ENCODE measurements at regions not wholly inside any gene's neighbourhood (a gene's known extent, or its start where the extent isn't known, plus 50 kb on each side); places are given as distances from the start of the nearest gene placed in this dataset.
A peak's percentile ranks its signal among the peaks of the same experiment; 100 is the strongest.

DNA sequence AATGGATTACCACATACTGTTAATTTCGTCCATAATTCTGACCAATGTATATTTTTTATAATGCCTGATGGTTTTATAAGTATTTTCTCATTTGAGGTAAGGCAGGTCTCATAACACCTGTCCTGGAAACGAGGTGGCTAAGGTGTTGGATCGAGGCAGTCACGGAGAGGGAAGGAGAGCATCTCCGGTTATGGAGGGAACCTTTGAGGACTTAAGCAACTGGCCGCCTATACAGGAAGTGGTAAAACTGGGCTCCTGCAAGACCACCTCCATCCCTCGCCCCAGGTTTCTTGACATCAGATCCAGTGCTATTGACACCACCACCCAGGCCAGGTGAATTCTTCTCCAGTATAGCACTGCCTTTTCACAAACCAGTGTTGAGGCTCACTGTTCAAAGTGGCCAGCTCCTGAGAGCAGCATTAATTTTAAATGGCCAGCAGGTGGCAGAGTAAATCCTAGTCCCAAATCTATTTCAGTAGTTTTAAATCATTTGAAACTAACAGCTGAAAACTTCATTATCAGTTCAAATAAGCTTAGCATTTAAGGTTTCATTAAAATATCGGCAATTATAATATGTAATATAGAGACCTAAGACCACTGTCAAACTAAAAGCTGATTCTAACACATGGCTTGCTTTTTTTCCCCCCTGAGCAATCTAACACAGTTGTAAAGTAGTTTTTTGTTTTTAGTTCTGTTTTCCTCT lies 100.8 kb downstream of the PPM1A start:
- DNase-seq: peak; percentile 38

DNA sequence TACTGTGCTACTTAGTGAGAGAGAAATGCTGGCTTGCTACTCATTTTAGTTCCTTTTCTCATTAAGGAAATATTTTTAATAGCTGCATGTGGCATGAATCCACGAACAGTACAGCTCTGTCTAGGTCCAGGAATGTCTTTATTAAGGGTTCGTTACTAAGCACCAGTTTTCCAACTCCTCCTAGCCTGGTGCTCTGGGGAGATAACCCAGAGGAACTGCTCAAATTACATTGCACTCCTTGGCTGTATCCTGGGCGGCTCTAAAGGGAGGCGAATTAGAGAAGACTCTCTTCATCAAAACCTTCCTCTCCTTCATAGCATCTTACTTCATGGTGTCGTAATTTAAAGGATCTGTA lies 101.3 kb downstream of the PPM1A start:
- no peak for DNase-seq

- DNase-seq: no peak
These were observed 104.4 kb downstream of the PPM1A start for GRCh38 chr14:60353420-60353819.

DNA sequence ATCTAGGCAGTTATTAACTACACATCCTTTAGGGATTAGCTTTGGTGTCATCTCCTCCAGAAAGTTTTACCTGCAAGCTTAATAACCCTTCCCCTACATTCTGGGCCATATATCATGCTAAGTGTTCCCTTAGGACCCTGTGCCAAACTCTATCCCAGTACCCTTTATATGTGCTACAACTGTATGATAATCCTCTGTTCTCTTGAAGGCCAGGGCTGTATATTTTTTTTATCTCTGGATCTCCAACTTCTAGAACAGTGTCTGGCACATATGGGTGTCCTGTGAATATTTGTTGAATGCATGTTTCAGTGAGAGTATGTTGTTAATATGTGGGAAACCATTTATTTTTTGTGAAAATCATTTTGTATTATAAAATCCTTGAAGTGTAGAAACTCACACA lies 106.7 kb downstream of the PPM1A start:
- no peak for DNase-seq

- no peak for DNase-seq
These were observed 107.4 kb downstream of the PPM1A start for GRCh38 chr14:60356386-60356785.

GRCh38 chr14:60356906-60357550 lies 108.0 kb downstream of the PPM1A start:
- no peak for DNase-seq

GRCh38 chr14:60357551-60358149 lies 108.6 kb downstream of the PPM1A start:
- DNase-seq: no peak

DNA sequence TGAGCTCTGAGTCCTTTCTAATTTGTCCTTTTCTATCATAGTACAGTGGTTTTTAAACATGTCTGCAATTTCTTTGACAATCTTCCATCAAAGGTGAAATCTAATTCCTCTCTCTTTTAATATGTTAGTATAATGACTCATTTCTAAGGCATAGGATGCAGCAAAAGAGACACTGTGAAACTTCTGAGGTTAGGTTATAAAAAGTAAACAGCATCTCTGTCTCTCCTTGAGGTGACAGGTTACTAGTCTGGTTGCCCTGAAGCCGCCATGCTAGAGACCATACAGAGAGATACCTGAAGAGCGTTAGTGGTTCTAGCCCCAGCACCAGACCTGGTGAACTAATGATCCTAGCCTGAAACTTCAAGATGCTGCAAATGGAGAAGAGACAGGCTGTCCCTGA lies 114.3 kb downstream of the PPM1A start:
- no peak for DNase-seq

DNA sequence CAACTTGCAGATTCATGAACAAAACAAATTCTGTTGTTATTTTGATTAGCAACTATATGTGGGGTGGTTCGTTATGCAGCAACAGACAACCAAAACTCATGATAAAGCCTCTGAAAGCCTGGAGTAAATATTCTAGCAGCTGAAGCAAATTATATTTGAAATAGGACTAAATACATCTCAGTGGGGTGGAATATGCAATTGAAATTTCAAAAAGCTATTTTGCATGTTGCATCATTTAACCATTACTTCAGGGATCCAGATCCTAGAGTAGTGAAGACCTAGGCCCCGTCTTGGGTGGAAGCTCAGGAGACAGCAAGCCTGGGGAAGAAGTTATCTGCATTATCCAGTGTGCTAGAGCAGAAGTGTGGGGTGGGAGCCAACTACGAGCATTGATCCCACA lies 114.7 kb downstream of the PPM1A start:
- DNase-seq: no peak

GRCh38 chr14:60381909-60382308 lies 104.0 kb downstream of the C14orf39 start:
- DNase-seq: no peak

Measured in activated CD4-positive, alpha-beta T cell treated with anti-CD3 and anti-CD28 coated beads, Interleukin-2, Interleukin-6, amounts not matched to agents 100 ng/mL and 50 ng/mL, durations not matched to agents 16 hours and 8 hours (primary cell).